ENCODE measurements at regions not wholly inside any gene's neighbourhood (a gene's known extent, or its start where the extent isn't known, plus 50 kb on each side); places are given as distances from the start of the nearest gene placed in this dataset.

- Histone ChIP-seq H3K4ac (ENCODE audit: low read depth, low read length) (no peak overlapping the region), H4K5ac (ENCODE audit: insufficient read length, low read depth, low read length) (no peak overlapping the region), H3K23me2 (ENCODE audit: insufficient read length, low read depth, low read length, poor library complexity, severe bottlenecking) (peaks cover 6% of the 10 kb centered on the region), H3K9ac (ENCODE audit: extremely low read depth, insufficient read length, low read length) (no peak overlapping the region), H3K27ac (ENCODE audit: insufficient read length, low read depth, low read length) (no peak overlapping the region), H4K91ac (ENCODE audit: insufficient read length, low read depth, low read length) (no peak overlapping the region), H3K79me2 (ENCODE audit: insufficient read depth, low read length) (no peaks in the 10 kb centered on the region), H4K20me1 (ENCODE audit: control insufficient read depth, insufficient read depth, insufficient read length) (no peaks in the 10 kb centered on the region), H3K27me3 (ENCODE audit: insufficient read depth, low read length) (peaks cover 13% of the 10 kb centered on the region; the same call in 1 of the 2 replicates), H3K56ac (ENCODE audit: insufficient read length, low read depth, low read length) (no peak overlapping the region), H2BK15ac (ENCODE audit: low read depth, low read length) (no peak overlapping the region), H2BK120ac (ENCODE audit: low read depth, low read length, poor library complexity, severe bottlenecking) (no peak overlapping the region), H3K14ac (ENCODE audit: insufficient read depth, low read length) (no peak overlapping the region), H3K4me2 (ENCODE audit: insufficient read depth, insufficient read length, low read length) (peak overlapping the region; percentile 82), H3K4me1 (ENCODE audit: insufficient read depth, low read length) (peaks cover 21% of the 10 kb centered on the region), H3K9me3 (ENCODE audit: control insufficient read depth, low read depth, low read length) (no peaks in the 10 kb centered on the region), H3K18ac (ENCODE audit: insufficient read length, low read depth, low read length) (no peak overlapping the region), H3K23ac (ENCODE audit: insufficient read length, low read depth, low read length) (no peak overlapping the region), H2AFZ (ENCODE audit: low read length) (no peak overlapping the region), H3K79me1 (ENCODE audit: insufficient read depth, low read depth, low read length, poor library complexity, severe bottlenecking) (no peaks in the 10 kb centered on the region), H2BK20ac (ENCODE audit: low read depth, low read length, poor library complexity, severe bottlenecking) (no peak overlapping the region), H2BK5ac (ENCODE audit: insufficient read length, low read length) (no peak overlapping the region), H2AK5ac (ENCODE audit: insufficient read length, low read length) (no peak overlapping the region), H2BK12ac (ENCODE audit: insufficient read length, low read depth, low read length) (no peak overlapping the region), H4K8ac (replicated peaks; ENCODE audit: insufficient read length, low read depth, low read length) (no peak overlapping the region), H3T11ph (ENCODE audit: low read length) (no peak overlapping the region)
- H3K36me3 Mint-ChIP-seq (ENCODE audit: insufficient read depth in 1 of 3, low read depth in 3 of 3) = no peaks in the 10 kb centered on the region
- H3K4me3 Mint-ChIP-seq = peak overlapping the region; percentile 63 to 76
- peaks cover 87% of the 10 kb centered on the region for H3K27me3 Mint-ChIP-seq (ENCODE audit: low read depth)
- TF ChIP-seq CTCF (conservative IDR thresholded peaks at IDR 0.05) = no peak
- no CpG with 5 or more reads among the region's 5 CpGs for WGBS (ENCODE audit: extremely low coverage, insufficient read length, low lambda C conversion rate)
- no peaks in the 10 kb centered on the region; a peak in 1 of 5 replicates for H3K9me3 Mint-ChIP-seq
- peaks cover 68 to 83% of the 10 kb centered on the region in 2 experiments for H3K4me1 Mint-ChIP-seq
- DNase-seq = no peak
- no peak overlapping the region; a peak in 1 of 7 replicates for H3K27ac Mint-ChIP-seq
Observed at GRCh38 chr13:111535523-111535811, 215.0 kb downstream of the TEX29 start.
